A673 (cell line): ENCODE measurements at regions not wholly inside any gene's neighbourhood (a gene's known extent, or its start where the extent isn't known, plus 50 kb on each side); places are given as distances from the start of the nearest gene placed in this dataset.

Source experiments
- EZH2 ChIP-seq: fragments of 200-600 bp; sonication (generic); IDR thresholded peaks from 2 replicates; pipeline ENCODE4 v1.6.1; 2017; ENCODE audit warnings: borderline replicate concordance, low read depth, mild to moderate bottlenecking, mixed read lengths, antibody characterized with exemption, low read length; ENCODE audit not compliant: poor library complexity, severe bottlenecking
- TF ChIP-seq, protein P1 (sequence below): fragments of 300-800, 200-600 bp; sonication (generic); conservative IDR thresholded peaks from 2 replicates; pipeline ENCODE4 v1.5.1; 2017; ENCODE audit warnings: low read depth, mild to moderate bottlenecking, antibody characterized with exemption, low read length, moderate library complexity, mixed read lengths

GRCh38 chr6:163668061-163668426 lies 253.5 kb downstream of the QKI start:
- TF ChIP-seq, protein P1, sequence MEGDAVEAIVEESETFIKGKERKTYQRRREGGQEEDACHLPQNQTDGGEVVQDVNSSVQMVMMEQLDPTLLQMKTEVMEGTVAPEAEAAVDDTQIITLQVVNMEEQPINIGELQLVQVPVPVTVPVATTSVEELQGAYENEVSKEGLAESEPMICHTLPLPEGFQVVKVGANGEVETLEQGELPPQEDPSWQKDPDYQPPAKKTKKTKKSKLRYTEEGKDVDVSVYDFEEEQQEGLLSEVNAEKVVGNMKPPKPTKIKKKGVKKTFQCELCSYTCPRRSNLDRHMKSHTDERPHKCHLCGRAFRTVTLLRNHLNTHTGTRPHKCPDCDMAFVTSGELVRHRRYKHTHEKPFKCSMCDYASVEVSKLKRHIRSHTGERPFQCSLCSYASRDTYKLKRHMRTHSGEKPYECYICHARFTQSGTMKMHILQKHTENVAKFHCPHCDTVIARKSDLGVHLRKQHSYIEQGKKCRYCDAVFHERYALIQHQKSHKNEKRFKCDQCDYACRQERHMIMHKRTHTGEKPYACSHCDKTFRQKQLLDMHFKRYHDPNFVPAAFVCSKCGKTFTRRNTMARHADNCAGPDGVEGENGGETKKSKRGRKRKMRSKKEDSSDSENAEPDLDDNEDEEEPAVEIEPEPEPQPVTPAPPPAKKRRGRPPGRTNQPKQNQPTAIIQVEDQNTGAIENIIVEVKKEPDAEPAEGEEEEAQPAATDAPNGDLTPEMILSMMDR, result no peak
- no peak for TF ChIP-seq EZH2
